Stimulated activated naive B cell treated with anti-CD40 and anti-IgM and Interleukin-4, amounts not matched to agents 10 μg/mL and 1 μg/mL and 100 μg/mL, for 72 hours (primary cell): ENCODE measurements at regions not wholly inside any gene's neighbourhood (a gene's known extent, or its start where the extent isn't known, plus 50 kb on each side); places are given as distances from the start of the nearest gene placed in this dataset.

Experiments used
- ATAC-seq, 2 donors: fragments of 150-1000 bp; cut with Tn5 transposase; replicated peaks; 2 replicates each; pipeline ENCODE4 v1.10.0; 2021; ENCODE audit warnings: moderate library complexity in 1 of 2
- DNase-seq: peaks from one replicate; pipeline ENCODE4 v3.0.0; 2021
- H3K27ac Mint-ChIP-seq: one replicate; pipeline ENCODE4 v1.8.0; 2022; ENCODE audit warnings: mild to moderate bottlenecking, mixed read lengths
- H3K27me3 Mint-ChIP-seq, 2 donors: one replicate each; pipeline ENCODE4 v1.8.0; 2022; ENCODE audit warnings: mixed read lengths in 2 of 2
- H3K36me3 Mint-ChIP-seq, 2 donors: one replicate each; pipeline ENCODE4 v1.8.0; 2022; ENCODE audit warnings: mixed read lengths in 2 of 2, mild to moderate bottlenecking in 1 of 2
- H3K4me1 Mint-ChIP-seq, 2 donors: one replicate each; pipeline ENCODE4 v1.8.0; 2022; ENCODE audit warnings: mixed read lengths in 2 of 2, mild to moderate bottlenecking in 1 of 2
- H3K4me3 Mint-ChIP-seq, 2 donors: one replicate each; pipeline ENCODE4 v1.8.0; 2022; ENCODE audit warnings: mild to moderate bottlenecking in 2 of 2, mixed read lengths in 2 of 2, moderate library complexity in 1 of 2
- H3K9me3 Mint-ChIP-seq, 2 donors: one replicate each; pipeline ENCODE4 v1.8.0; 2022; ENCODE audit warnings: mixed read lengths in 2 of 2, mild to moderate bottlenecking in 1 of 2

DNA sequence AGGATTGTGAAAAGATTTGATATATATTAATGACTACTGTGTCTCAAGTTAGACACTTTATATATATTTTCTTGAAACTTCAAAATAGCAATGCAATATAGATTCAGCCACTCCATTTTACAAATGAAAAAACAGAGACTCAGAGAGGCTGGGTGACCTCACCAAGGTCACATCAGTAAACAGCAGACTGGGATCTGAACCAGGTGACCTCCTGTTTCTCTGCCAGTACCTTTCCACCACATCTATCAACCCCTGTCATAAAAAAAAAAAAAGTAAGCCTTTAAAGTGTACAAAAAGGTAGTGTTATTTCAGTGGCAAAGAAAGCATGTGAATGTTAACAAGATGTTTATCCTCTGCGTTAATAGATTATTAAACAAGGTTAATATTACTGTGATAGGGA lies 466.5 kb upstream of the DYNLRB2 start:
- DNase-seq (no peak), ATAC-seq (no peak)
- no peaks in the 10 kb centered on the region for H3K36me3 Mint-ChIP-seq
- H3K27ac Mint-ChIP-seq, result no peak overlapping the region
- H3K4me1 Mint-ChIP-seq, result no peaks in the 10 kb centered on the region
- H3K4me3 Mint-ChIP-seq, result no peak overlapping the region
- H3K27me3 Mint-ChIP-seq, result peaks cover 4 to 6% of the 10 kb centered on the region in 2 donors
- no peaks in the 10 kb centered on the region for H3K9me3 Mint-ChIP-seq

GRCh38 chr16:80071964-80072456 lies 468.8 kb upstream of the DYNLRB2 start:
- no peaks in the 10 kb centered on the region for H3K4me1 Mint-ChIP-seq

DNA sequence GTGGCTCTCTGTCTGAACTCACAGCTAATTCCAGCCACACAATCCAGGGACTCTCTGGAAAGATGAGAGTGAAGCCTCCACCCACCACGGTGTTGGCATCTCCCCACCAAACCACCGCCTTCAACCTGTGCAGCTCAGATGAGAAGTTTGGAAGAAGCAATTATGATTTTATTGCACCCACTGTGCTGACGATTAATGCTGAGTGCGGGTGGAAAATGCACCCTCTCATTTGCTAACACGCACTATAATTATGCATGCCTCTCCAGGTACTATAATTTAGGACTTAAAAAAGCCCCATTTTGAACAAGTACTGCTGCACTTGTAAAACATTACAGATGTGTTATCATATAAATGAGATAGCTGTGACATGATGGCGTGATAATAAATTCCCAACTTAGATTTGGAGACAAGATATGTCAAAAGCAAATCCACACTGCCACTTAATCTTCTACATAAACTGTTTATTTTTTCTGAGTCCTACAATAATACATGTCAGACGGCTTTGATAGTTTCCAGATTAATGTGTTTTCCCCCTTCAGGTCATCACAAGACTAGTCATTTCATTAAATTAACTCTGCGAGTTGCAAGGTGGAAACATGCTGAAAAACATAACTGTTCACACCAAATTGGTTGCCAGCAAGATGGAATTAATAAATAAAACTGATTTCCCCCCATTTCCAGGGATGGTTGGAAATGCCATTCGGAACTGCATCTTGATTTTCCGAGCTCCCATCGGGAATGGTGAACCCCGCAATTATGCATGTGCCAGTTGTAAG lies 466.5 kb upstream of the MAF start:
- peaks cover 0 to 2% of the 10 kb centered on the region in 2 donors for H3K9me3 Mint-ChIP-seq
- H3K27ac Mint-ChIP-seq, result no peak overlapping the region
- no peak overlapping the region for H3K4me3 Mint-ChIP-seq
- no peak for ATAC-seq
- peaks cover 0 to 3% of the 10 kb centered on the region in 2 donors for H3K27me3 Mint-ChIP-seq
- no peak for DNase-seq
- H3K4me1 Mint-ChIP-seq, result no peaks in the 10 kb centered on the region
- H3K36me3 Mint-ChIP-seq, result no peaks in the 10 kb centered on the region

More at GRCh38 chr16:80071964-80072456, 468.8 kb upstream of the DYNLRB2 start:
- no peak overlapping the region for H3K27ac Mint-ChIP-seq
- no peak for ATAC-seq
- no peak for DNase-seq
- no peak overlapping the region for H3K4me3 Mint-ChIP-seq
- H3K9me3 Mint-ChIP-seq, result peaks cover 0 to 2% of the 10 kb centered on the region in 2 donors
- H3K27me3 Mint-ChIP-seq, result peaks cover 3 to 6% of the 10 kb centered on the region in 2 donors
- no peaks in the 10 kb centered on the region for H3K36me3 Mint-ChIP-seq

GRCh38 chr16:80065541-80065940 lies 465.0 kb upstream of the MAF start:
- peaks cover 0 to 2% of the 10 kb centered on the region in 2 donors for H3K9me3 Mint-ChIP-seq
- H3K36me3 Mint-ChIP-seq, result no peaks in the 10 kb centered on the region
- no peaks in the 10 kb centered on the region for H3K27me3 Mint-ChIP-seq
- no peak for DNase-seq
- no peaks in the 10 kb centered on the region for H3K4me1 Mint-ChIP-seq
- no peak for ATAC-seq
- H3K27ac Mint-ChIP-seq, result no peak overlapping the region
- no peak overlapping the region for H3K4me3 Mint-ChIP-seq

DNA sequence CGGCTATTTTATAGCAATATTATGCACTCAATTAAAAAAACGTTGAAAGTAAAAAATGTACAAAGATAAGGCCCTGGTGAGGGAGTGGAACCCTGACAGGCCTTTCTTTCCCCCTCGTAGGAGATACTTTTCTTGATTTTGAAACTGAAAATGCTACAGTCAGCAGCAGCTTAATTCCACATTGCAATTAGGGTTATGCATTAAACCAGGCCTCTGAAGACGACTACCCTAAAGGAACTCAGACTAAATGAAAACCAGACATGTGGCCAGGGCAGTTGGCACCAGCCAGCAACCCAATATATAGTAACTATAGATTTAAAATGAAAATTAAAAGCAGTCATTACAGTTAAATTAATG lies 463.2 kb upstream of the MAF start:
- Mint-ChIP-seq H3K4me3 (no peak overlapping the region), H3K27ac (no peak overlapping the region)
- no peak for ATAC-seq

GRCh38 chr16:80063031-80063712 lies 462.6 kb upstream of the MAF start:
- Mint-ChIP-seq H3K36me3 (no peaks in the 10 kb centered on the region), H3K27me3 (peaks cover 0 to under 1% of the 10 kb centered on the region in 2 donors), H3K9me3 (no peaks in the 10 kb centered on the region), H3K4me1 (no peaks in the 10 kb centered on the region), H3K4me3 (no peak overlapping the region), H3K27ac (no peak overlapping the region)
- no peak for DNase-seq
- ATAC-seq, result no peak

More for the DNA sequence above, 463.2 kb upstream of the MAF start:
- Mint-ChIP-seq H3K36me3 (no peaks in the 10 kb centered on the region), H3K9me3 (no peaks in the 10 kb centered on the region), H3K4me1 (no peaks in the 10 kb centered on the region), H3K27me3 (no peaks in the 10 kb centered on the region)
- no peak for DNase-seq

DNA sequence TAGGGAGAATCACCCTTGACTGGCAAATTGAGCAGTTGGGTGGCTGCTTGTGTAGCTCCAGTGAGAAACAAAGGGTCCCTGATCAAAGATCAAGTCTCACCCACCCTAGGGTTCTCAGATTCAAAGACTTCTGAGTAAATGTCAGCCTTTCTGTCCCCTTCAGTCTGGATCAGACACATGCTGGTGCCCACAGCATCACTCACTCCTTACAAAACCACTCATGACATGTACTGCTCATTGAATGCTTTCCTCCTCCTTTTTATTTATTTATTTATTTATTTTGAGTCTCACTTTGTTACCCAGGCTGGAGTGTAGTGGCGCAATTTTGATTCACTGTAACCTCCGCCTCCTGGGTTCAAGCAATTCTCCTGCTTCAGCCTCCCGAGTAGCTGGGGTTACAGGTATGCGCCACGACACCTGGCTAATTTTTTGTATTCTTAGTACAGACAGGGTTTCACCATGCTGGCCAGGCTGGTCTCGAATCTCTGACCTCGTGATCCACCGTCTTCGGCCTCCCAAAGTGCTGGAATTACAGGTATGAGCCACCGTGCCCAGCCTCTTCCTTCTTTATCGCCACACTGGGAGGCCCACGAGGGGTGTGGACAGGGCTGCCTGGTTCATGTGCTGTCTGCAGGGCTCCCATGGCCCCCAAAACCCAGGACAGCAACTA lies 462.0 kb upstream of the MAF start:
- no peaks in the 10 kb centered on the region for H3K4me1 Mint-ChIP-seq
- H3K36me3 Mint-ChIP-seq, result no peaks in the 10 kb centered on the region
- H3K27me3 Mint-ChIP-seq, result peaks cover 0 to 6% of the 10 kb centered on the region in 2 donors
- ATAC-seq (no peak), DNase-seq (no peak)
- no peaks in the 10 kb centered on the region for H3K9me3 Mint-ChIP-seq
- no peak overlapping the region for H3K27ac Mint-ChIP-seq
- H3K4me3 Mint-ChIP-seq, result no peak overlapping the region

GRCh38 chr16:80060470-80060869 lies 459.9 kb upstream of the MAF start:
- DNase-seq (no peak), ATAC-seq (no peak)
- Mint-ChIP-seq H3K9me3 (no peaks in the 10 kb centered on the region), H3K36me3 (no peaks in the 10 kb centered on the region), H3K4me3 (no peak overlapping the region), H3K4me1 (no peaks in the 10 kb centered on the region), H3K27ac (no peak overlapping the region), H3K27me3 (peaks cover 0 to 6% of the 10 kb centered on the region in 2 donors)

DNA sequence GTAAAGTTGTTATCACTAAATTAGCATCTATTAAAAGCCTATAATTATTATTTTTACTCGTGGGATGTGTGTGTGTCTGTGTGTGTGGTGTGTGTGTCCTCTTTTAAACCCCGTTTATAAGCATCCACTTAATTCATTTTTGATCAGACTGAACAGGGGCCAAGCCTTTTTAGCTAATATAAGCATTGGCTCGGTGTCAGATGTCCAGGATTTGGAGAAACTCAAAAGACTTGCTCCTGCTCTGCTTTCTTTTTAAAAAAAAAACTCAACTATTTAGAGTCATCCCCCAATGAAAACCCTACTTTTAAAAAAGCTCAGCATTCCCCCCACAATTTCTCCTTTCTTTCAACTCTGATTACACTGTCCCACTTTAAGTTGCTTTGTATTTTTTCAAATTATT lies 459.3 kb upstream of the MAF start:
- ATAC-seq, result no peak

GRCh38 chr16:80058214-80058613 lies 457.7 kb upstream of the MAF start:
- no peak for ATAC-seq
- H3K4me1 Mint-ChIP-seq, result no peaks in the 10 kb centered on the region

More for the DNA sequence above, 459.3 kb upstream of the MAF start:
- DNase-seq, result no peak
- no peaks in the 10 kb centered on the region for H3K36me3 Mint-ChIP-seq
- H3K27ac Mint-ChIP-seq, result no peak overlapping the region
- H3K4me3 Mint-ChIP-seq, result no peak overlapping the region
- H3K9me3 Mint-ChIP-seq, result no peaks in the 10 kb centered on the region
- H3K4me1 Mint-ChIP-seq, result no peaks in the 10 kb centered on the region
- H3K27me3 Mint-ChIP-seq, result peaks cover 0 to 6% of the 10 kb centered on the region in 2 donors

DNA sequence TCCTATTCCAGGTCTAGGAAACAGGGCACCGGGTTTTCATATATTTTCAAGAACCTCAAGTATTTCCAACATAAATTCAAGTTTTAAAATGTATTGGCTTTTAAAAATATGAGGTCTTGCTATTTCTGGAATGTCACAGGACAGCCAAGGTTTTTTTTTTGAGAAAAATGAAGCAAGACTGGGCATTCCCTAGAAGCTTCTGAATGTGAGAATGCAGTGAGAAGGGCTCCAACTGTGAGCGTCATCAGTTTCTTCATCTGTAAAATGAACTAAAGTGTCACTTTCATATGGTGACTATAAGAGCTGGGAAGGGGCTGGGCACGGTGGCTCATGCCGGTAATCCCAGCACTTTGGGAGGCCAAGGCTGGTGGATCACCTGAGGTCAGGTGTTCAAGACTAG lies 455.8 kb upstream of the MAF start:
- peaks cover 0 to 6% of the 10 kb centered on the region in 2 donors for H3K27me3 Mint-ChIP-seq
- ATAC-seq (no peak), DNase-seq (no peak)
- H3K36me3 Mint-ChIP-seq, result no peaks in the 10 kb centered on the region
- no peak overlapping the region for H3K4me3 Mint-ChIP-seq
- H3K27ac Mint-ChIP-seq, result no peak overlapping the region
- H3K9me3 Mint-ChIP-seq, result no peaks in the 10 kb centered on the region
- no peaks in the 10 kb centered on the region for H3K4me1 Mint-ChIP-seq

More at GRCh38 chr16:80058214-80058613, 457.7 kb upstream of the MAF start:
- no peak for DNase-seq
- Mint-ChIP-seq H3K4me3 (no peak overlapping the region), H3K36me3 (no peaks in the 10 kb centered on the region), H3K27me3 (peaks cover 0 to 6% of the 10 kb centered on the region in 2 donors), H3K27ac (no peak overlapping the region), H3K9me3 (no peaks in the 10 kb centered on the region)

DNA sequence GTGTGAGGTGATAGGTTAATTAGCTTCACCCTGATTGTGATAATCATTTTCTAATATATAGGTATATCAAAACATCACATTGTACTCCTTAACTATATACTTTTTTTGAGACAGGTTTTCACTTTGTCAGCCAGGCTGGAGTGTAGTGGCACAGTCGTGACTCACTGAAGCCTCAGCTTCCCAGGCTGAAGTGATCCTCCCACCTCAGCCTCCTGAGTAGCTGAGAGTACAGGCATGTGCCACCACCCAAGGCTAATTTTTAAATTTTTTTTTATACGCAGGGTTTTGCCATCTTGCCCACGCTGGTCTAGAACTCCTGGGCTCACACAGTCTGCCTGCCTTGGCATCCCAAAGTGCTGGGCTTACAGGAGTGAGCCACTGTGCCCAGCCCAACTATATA lies 455.3 kb upstream of the MAF start:
- H3K27me3 Mint-ChIP-seq, result peaks cover 0 to 6% of the 10 kb centered on the region in 2 donors
- no peak overlapping the region for H3K27ac Mint-ChIP-seq
- H3K36me3 Mint-ChIP-seq, result no peaks in the 10 kb centered on the region

DNA sequence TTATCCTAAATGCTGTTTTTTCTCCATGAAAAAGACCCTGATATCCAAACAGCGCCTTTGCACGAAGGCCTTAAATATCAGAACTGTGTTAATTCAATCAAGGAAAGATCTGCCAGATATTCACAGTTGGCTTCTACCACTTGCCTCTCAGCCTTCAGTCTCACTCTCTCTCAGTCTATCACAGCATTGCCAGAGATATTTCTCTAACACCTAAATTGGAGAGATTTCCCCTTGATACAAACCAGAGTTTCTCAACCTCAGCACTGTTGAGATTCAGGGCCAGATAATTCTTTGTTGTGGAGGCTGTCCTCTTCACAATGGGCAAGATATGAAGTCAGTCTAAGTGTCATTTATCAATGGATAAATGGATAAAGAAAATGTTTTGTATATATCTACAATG lies 454.1 kb upstream of the MAF start:
- Mint-ChIP-seq H3K27ac (no peak overlapping the region), H3K4me1 (no peaks in the 10 kb centered on the region), H3K9me3 (no peaks in the 10 kb centered on the region), H3K4me3 (no peak overlapping the region), H3K36me3 (no peaks in the 10 kb centered on the region), H3K27me3 (peaks cover 0 to 6% of the 10 kb centered on the region in 2 donors)
- no peak for DNase-seq
- no peak for ATAC-seq

More for the DNA sequence above, 455.3 kb upstream of the MAF start:
- no peak for DNase-seq
- no peaks in the 10 kb centered on the region for H3K9me3 Mint-ChIP-seq
- H3K4me3 Mint-ChIP-seq, result no peak overlapping the region
- no peak for ATAC-seq
- H3K4me1 Mint-ChIP-seq, result no peaks in the 10 kb centered on the region

DNA sequence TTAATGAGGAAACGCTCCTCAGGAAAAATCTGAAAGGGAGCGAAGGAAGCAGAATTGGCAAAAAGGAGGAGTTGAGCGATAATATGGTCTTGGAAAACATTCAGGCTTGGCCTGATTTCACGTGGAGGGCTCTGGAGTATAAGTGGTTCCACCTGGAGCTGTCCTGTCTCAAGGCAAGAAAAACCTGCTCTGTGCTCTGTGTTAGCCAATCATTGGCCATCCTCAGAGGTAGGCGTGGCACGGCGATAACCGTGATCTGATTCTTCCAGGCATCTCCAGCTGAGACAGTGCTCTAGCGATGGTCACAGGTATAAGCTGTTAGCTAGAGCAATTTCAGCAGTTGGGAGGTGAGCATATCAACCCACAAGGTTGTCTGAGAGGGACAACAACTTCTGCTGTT lies 450.5 kb upstream of the MAF start:
- DNase-seq (no peak), ATAC-seq (no peak)
- H3K27ac Mint-ChIP-seq, result no peak overlapping the region
- H3K9me3 Mint-ChIP-seq, result no peaks in the 10 kb centered on the region
- no peaks in the 10 kb centered on the region for H3K27me3 Mint-ChIP-seq
- no peak overlapping the region for H3K4me3 Mint-ChIP-seq
- no peaks in the 10 kb centered on the region for H3K4me1 Mint-ChIP-seq
- H3K36me3 Mint-ChIP-seq, result no peaks in the 10 kb centered on the region
